ENCODE measurements at regions not wholly inside any gene's neighbourhood (a gene's known extent, or its start where the extent isn't known, plus 50 kb on each side); places are given as distances from the start of the nearest gene placed in this dataset.

GRCh38 chr5:8332666-8333445 is 463.9 kb downstream of the MTRR start:
- H3K27me3 ChIP-seq (ENCODE audit: control insufficient read depth, insufficient read depth, low read length) = no peaks in the 10 kb centered on the region
- 91% methylated on average over 11 of the region's 11 CpGs for WGBS (ENCODE audit: insufficient coverage)
- intact Hi-C loops (cut with micrococcal nuclease) = no loop called here
- no peak overlapping the region for H3K4me3 ChIP-seq (ENCODE audit: low read length)
- no peaks in the 10 kb centered on the region for H3K36me3 ChIP-seq (ENCODE audit: control insufficient read depth, insufficient read depth, low read length)
- peaks cover 5 to 11% of the 10 kb centered on the region in 2 donors for H3K9me3 Mint-ChIP-seq
- H3K4me1 ChIP-seq (ENCODE audit: control insufficient read depth, insufficient read depth, low read length) = no peaks in the 10 kb centered on the region
- no peaks in the 10 kb centered on the region for H3K4me1 Mint-ChIP-seq
- no peaks in the 10 kb centered on the region for H3K27me3 Mint-ChIP-seq (ENCODE audit: low read depth in 2 of 2)
- H3K27ac ChIP-seq (ENCODE audit: low read length) = no peak overlapping the region
- no peaks in the 10 kb centered on the region for H3K36me3 Mint-ChIP-seq
- H3K4me3 Mint-ChIP-seq = no peak overlapping the region
- no peak for TF ChIP-seq CTCF (IDR thresholded peaks at IDR 0.05)
- no peak for DNase-seq
- ATAC-seq = no peak
- H3K9me3 ChIP-seq (ENCODE audit: control insufficient read depth, insufficient read depth, low read length) = peaks cover 6% of the 10 kb centered on the region
- H3K27ac Mint-ChIP-seq = no peak overlapping the region

GRCh38 chr5:8333485-8333884 is 464.5 kb downstream of the MTRR start:
- Mint-ChIP-seq H3K9me3 (peaks cover 5 to 9% of the 10 kb centered on the region in 2 donors), H3K4me3 (no peak overlapping the region), H3K27ac (no peak overlapping the region), H3K36me3 (no peaks in the 10 kb centered on the region), H3K27me3 (ENCODE audit: low read depth in 2 of 2) (no peaks in the 10 kb centered on the region), H3K4me1 (no peaks in the 10 kb centered on the region)
- 63% methylated on average over 5 of the region's 5 CpGs for WGBS (ENCODE audit: insufficient coverage)
- intact Hi-C loops (cut with micrococcal nuclease) = no loop called here
- Histone ChIP-seq H3K9me3 (ENCODE audit: control insufficient read depth, insufficient read depth, low read length) (peaks cover 6% of the 10 kb centered on the region), H3K27ac (ENCODE audit: low read length) (no peak overlapping the region), H3K4me3 (ENCODE audit: low read length) (no peak overlapping the region), H3K27me3 (ENCODE audit: control insufficient read depth, insufficient read depth, low read length) (no peaks in the 10 kb centered on the region), H3K4me1 (ENCODE audit: control insufficient read depth, insufficient read depth, low read length) (no peaks in the 10 kb centered on the region), H3K36me3 (ENCODE audit: control insufficient read depth, insufficient read depth, low read length) (no peaks in the 10 kb centered on the region)
- ATAC-seq (no peak), DNase-seq (no peak)
- TF ChIP-seq CTCF (IDR thresholded peaks at IDR 0.05) = no peak

GRCh38 chr5:8333977-8334376 is 465.0 kb downstream of the MTRR start:
- Mint-ChIP-seq H3K9me3 (peaks cover 5 to 9% of the 10 kb centered on the region in 2 donors), H3K27ac (no peak overlapping the region), H3K36me3 (no peaks in the 10 kb centered on the region), H3K27me3 (ENCODE audit: low read depth in 2 of 2) (no peaks in the 10 kb centered on the region), H3K4me3 (no peak overlapping the region), H3K4me1 (no peaks in the 10 kb centered on the region)
- DNase-seq = no peak
- intact Hi-C loops (cut with micrococcal nuclease) = no loop called here
- no peak for ATAC-seq
- Histone ChIP-seq H3K36me3 (ENCODE audit: control insufficient read depth, insufficient read depth, low read length) (no peaks in the 10 kb centered on the region), H3K27me3 (ENCODE audit: control insufficient read depth, insufficient read depth, low read length) (no peaks in the 10 kb centered on the region), H3K4me1 (ENCODE audit: control insufficient read depth, insufficient read depth, low read length) (no peaks in the 10 kb centered on the region), H3K4me3 (ENCODE audit: low read length) (no peak overlapping the region), H3K9me3 (ENCODE audit: control insufficient read depth, insufficient read depth, low read length) (peaks cover 6% of the 10 kb centered on the region), H3K27ac (ENCODE audit: low read length) (no peak overlapping the region)
- no peak for TF ChIP-seq CTCF (IDR thresholded peaks at IDR 0.05)
- WGBS (ENCODE audit: insufficient coverage) = 13% methylated on average over 1 of the region's 1 CpG

- Histone ChIP-seq H3K9me3 (ENCODE audit: control insufficient read depth, insufficient read depth, low read length) (peaks cover 8% of the 10 kb centered on the region), H3K4me1 (ENCODE audit: control insufficient read depth, insufficient read depth, low read length) (no peaks in the 10 kb centered on the region), H3K4me3 (ENCODE audit: low read length) (no peak overlapping the region), H3K27ac (ENCODE audit: low read length) (no peak overlapping the region), H3K27me3 (ENCODE audit: control insufficient read depth, insufficient read depth, low read length) (no peaks in the 10 kb centered on the region), H3K36me3 (ENCODE audit: control insufficient read depth, insufficient read depth, low read length) (no peaks in the 10 kb centered on the region)
- H3K36me3 Mint-ChIP-seq = no peaks in the 10 kb centered on the region
- no peak for ATAC-seq
- peaks cover 9 to 11% of the 10 kb centered on the region in 2 donors for H3K9me3 Mint-ChIP-seq
- no peak for TF ChIP-seq CTCF (IDR thresholded peaks at IDR 0.05)
- H3K27me3 Mint-ChIP-seq (ENCODE audit: low read depth in 2 of 2) = no peaks in the 10 kb centered on the region
- no peaks in the 10 kb centered on the region for H3K4me1 Mint-ChIP-seq
- WGBS (ENCODE audit: insufficient coverage) = 77% methylated on average over 3 of the region's 3 CpGs
- no peak overlapping the region for H3K4me3 Mint-ChIP-seq
- no peak for DNase-seq
- H3K27ac Mint-ChIP-seq = no peak overlapping the region
- intact Hi-C loops (cut with micrococcal nuclease) = no loop called here
Measured at GRCh38 chr5:8340261-8340660, 471.3 kb downstream of the MTRR start.

Measured in natural killer cell (primary cell).